Panc1 (cell line): ENCODE measurements at regions not wholly inside any gene's neighbourhood (a gene's known extent, or its start where the extent isn't known, plus 50 kb on each side); places are given as distances from the start of the nearest gene placed in this dataset.

Source experiments
- ATAC-seq: fragments of 200-7000 bp; cut with Tn5 transposase; 2 replicates; pipeline ENCODE4 v1.9.1; 2020; ENCODE audit warnings: mild to moderate bottlenecking, moderate library complexity
- BruUV-seq: library from RNA; stranded (reverse); fragments of 400-500 nt; replicated peaks from 2 replicates; lab custom pipeline; 2021; lab: Mats Ljungman, UMichigan
- CTCF ChIA-PET: fragments of 300-600 bp; sonication (Branson Sonifier 250); formaldehyde crosslinking; loops from one replicate; lab custom pipeline; 2022; ENCODE audit warnings: antibody characterized with exemption; lab: Charles Lee
- POLR2A ChIA-PET: fragments of 300-600 bp; sonication (Branson Sonifier 250); formaldehyde crosslinking; loops from one replicate; lab custom pipeline; 2022; ENCODE audit warnings: antibody characterized with exemption; lab: Charles Lee
- DNase-seq: peaks from one replicate; pipeline ENCODE4 v3.0.0-alpha.2; 2010; ENCODE audit warnings: low read depth, low spot score
- H3K27ac ChIP-seq: 2 replicates; pipeline ENCODE4 v1.5.1; 2011; ENCODE audit warnings: mild to moderate bottlenecking, low read length, inconsistent platforms
- H3K27me3 ChIP-seq: fragments of 200-500 bp; sonication (Bioruptor generic); 2 replicates; pipeline ENCODE4 v1.6.0; 2014; ENCODE audit warnings: low read length, inconsistent platforms; ENCODE audit not compliant: control insufficient read depth, insufficient read depth
- H3K36me3 ChIP-seq: fragments of 200-500 bp; sonication (Bioruptor generic); 2 replicates; pipeline ENCODE4 v1.5.1; 2014; ENCODE audit warnings: inconsistent platforms, mild to moderate bottlenecking, low read length, moderate library complexity; ENCODE audit not compliant: control insufficient read depth, insufficient read depth
- H3K4me1 ChIP-seq: 2 replicates; pipeline ENCODE4 v1.5.1; 2011; ENCODE audit warnings: inconsistent platforms, mild to moderate bottlenecking, low read length, moderate library complexity; ENCODE audit not compliant: control insufficient read depth, insufficient read depth
- H3K4me3 ChIP-seq, 2 experiments: 2 replicates each; pipeline ENCODE4 v1.5.1; 2011 to 2012; ENCODE audit warnings: low read depth in 2 of 2, low read length in 2 of 2, mild to moderate bottlenecking in 2 of 2, inconsistent platforms in 1 of 2, moderate library complexity in 1 of 2
- H3K9me3 ChIP-seq: fragments of 200-500 bp; sonication (Bioruptor generic); 2 replicates; pipeline ENCODE4 v1.5.1; 2014; ENCODE audit warnings: low read depth, mild to moderate bottlenecking, inconsistent platforms, low read length, moderate library complexity; ENCODE audit not compliant: control insufficient read depth, insufficient read depth
- CTCF ChIP-seq: fragments of 450-650 bp; IDR thresholded peaks from 2 replicates; pipeline ENCODE4 v1.5.1; 2017; ENCODE audit warnings: mild to moderate bottlenecking
- POLR2AphosphoS5 ChIP-seq: IDR thresholded peaks from 2 replicates; pipeline ENCODE4 v1.6.1; 2012; ENCODE audit warnings: mild to moderate bottlenecking, low read depth, low read length, moderate library complexity
- REST ChIP-seq, 2 experiments: IDR thresholded peaks; 2 replicates each; pipeline ENCODE4 v1.6.1; 2011 to 2012; ENCODE audit warnings: low read depth in 2 of 2, control low read depth in 1 of 2, low read length in 1 of 2, mild to moderate bottlenecking in 1 of 2, moderate library complexity in 1 of 2; ENCODE audit not compliant: insufficient read depth in 1 of 2
- SIN3A ChIP-seq: IDR thresholded peaks from 2 replicates; pipeline ENCODE4 v1.6.1; 2012; ENCODE audit warnings: low read depth, mild to moderate bottlenecking, low read length, moderate library complexity, borderline replicate concordance; ENCODE audit not compliant: insufficient read depth
- TCF7L2 ChIP-seq: IDR thresholded peaks from 2 replicates; pipeline ENCODE4 v1.6.1; 2011; ENCODE audit warnings: mild to moderate bottlenecking, low read depth, low read length, inconsistent platforms
- in situ Hi-C: cut with HindIII; loops from 2 replicates; pipeline ENCODE4 v1.10.0; 2016; ENCODE audit warnings: low sequenced_read_pairs, low pct_unique_long_range_greater_than_20kb
- intact Hi-C: fragments of 100-400 bp; cut with micrococcal nuclease; formaldehyde crosslinking; loops from one replicate; pipeline ENCODE4 v1.10.0; 2022; ENCODE audit not compliant: unreplicated experiment

GRCh38 chrX:7486505-7486904 is 338.6 kb upstream of the PUDP start:
- Histone ChIP-seq H3K27me3 (no peaks in the 10 kb centered on the region), H3K4me1 (no peaks in the 10 kb centered on the region), H3K4me3 (no peak overlapping the region), H3K27ac (no peak overlapping the region), H3K36me3 (no peaks in the 10 kb centered on the region), H3K9me3 (no peaks in the 10 kb centered on the region)
- TF ChIP-seq REST (IDR thresholded peaks at IDR 0.05; ENCODE audit: insufficient read depth in 1 of 2, low read depth in 2 of 2, low read length in 1 of 2) = no peak
- no peak for TF ChIP-seq CTCF
- TF ChIP-seq SIN3A = no peak
- TF ChIP-seq TCF7L2 = no peak
- no peak for TF ChIP-seq POLR2AphosphoS5
- no TSS peak for BruUV-seq
- intact Hi-C loops (no loop called here), in situ Hi-C loops (no loop called here)
- ATAC-seq = no peak
- CTCF ChIA-PET = no interaction called here
- DNase-seq = no peak
- POLR2A ChIA-PET = no interaction called here

- no peaks in the 10 kb centered on the region for H3K36me3 ChIP-seq
- in situ Hi-C loops (no loop called here), intact Hi-C loops (no loop called here)
- H3K4me1 ChIP-seq = no peaks in the 10 kb centered on the region
- no TSS peak for BruUV-seq
- H3K27me3 ChIP-seq = no peaks in the 10 kb centered on the region
- ATAC-seq = no peak
- H3K27ac ChIP-seq = no peak overlapping the region
- TF ChIP-seq REST (IDR thresholded peaks at IDR 0.05; ENCODE audit: insufficient read depth in 1 of 2, low read depth in 2 of 2, low read length in 1 of 2) = no peak
- no peak for TF ChIP-seq POLR2AphosphoS5
- TF ChIP-seq SIN3A = no peak
- TF ChIP-seq TCF7L2 = no peak
- TF ChIP-seq CTCF = no peak
- CTCF ChIA-PET = no interaction called here
- POLR2A ChIA-PET = no interaction called here
- no peak overlapping the region for H3K4me3 ChIP-seq
- H3K9me3 ChIP-seq = no peaks in the 10 kb centered on the region
- no peak for DNase-seq
Measured at GRCh38 chrX:7485061-7485460, 337.1 kb upstream of the PUDP start.
